ENCODE measurements at regions not wholly inside any gene's neighbourhood (a gene's known extent, or its start where the extent isn't known, plus 50 kb on each side); places are given as distances from the start of the nearest gene placed in this dataset.

- DNase-seq (ENCODE audit: low read depth), result no peak
These were observed 50.8 kb upstream of the KCNJ6 start for GRCh38 chr21:37967036-37967435.

- no peak for DNase-seq (ENCODE audit: low read depth)
These were observed 52.5 kb upstream of the KCNJ6 start for GRCh38 chr21:37968744-37969143.

- DNase-seq (ENCODE audit: low read depth), result no peak
These were observed 54.3 kb upstream of the KCNJ6 start for GRCh38 chr21:37970548-37970947.

- no peak for DNase-seq (ENCODE audit: low read depth)
These were observed 55.2 kb upstream of the KCNJ6 start for GRCh38 chr21:37971390-37971950.

GRCh38 chr21:37974081-37974480 is 57.8 kb upstream of the KCNJ6 start:
- DNase-seq (ENCODE audit: low read depth), result no peak

GRCh38 chr21:37982496-37983318 is 66.5 kb upstream of the KCNJ6 start:
- DNase-seq (ENCODE audit: low read depth), result no peak

GRCh38 chr21:37983336-37984095 is 67.3 kb upstream of the KCNJ6 start:
- no peak for DNase-seq (ENCODE audit: low read depth)

- DNase-seq (ENCODE audit: low read depth), result no peak
These were observed 68.2 kb upstream of the KCNJ6 start for GRCh38 chr21:37984416-37984815.

GRCh38 chr21:37986000-37986399 is 69.7 kb upstream of the KCNJ6 start:
- no peak for DNase-seq (ENCODE audit: low read depth)

- DNase-seq (ENCODE audit: low read depth), result no peak
These were observed 70.6 kb upstream of the KCNJ6 start for GRCh38 chr21:37986751-37987399.

GRCh38 chr21:37987668-37988067 is 71.4 kb upstream of the KCNJ6 start:
- DNase-seq (ENCODE audit: low read depth), result no peak

- DNase-seq (ENCODE audit: low read depth), result no peak
These were observed 76.8 kb upstream of the KCNJ6 start for GRCh38 chr21:37993071-37993470.

- no peak for DNase-seq (ENCODE audit: low read depth)
These were observed 78.0 kb upstream of the KCNJ6 start for GRCh38 chr21:37994211-37994610.

GRCh38 chr21:38012672-38013071 is 96.4 kb upstream of the KCNJ6 start:
- DNase-seq (ENCODE audit: low read depth), result no peak

- DNase-seq (ENCODE audit: low read depth), result no peak
These were observed 97.5 kb upstream of the KCNJ6 start for GRCh38 chr21:38013741-38014140.

- DNase-seq (ENCODE audit: low read depth), result no peak
These were observed 98.0 kb upstream of the KCNJ6 start for GRCh38 chr21:38014298-38014697.

- no peak for DNase-seq (ENCODE audit: low read depth)
These were observed 111.7 kb upstream of the KCNJ6 start for GRCh38 chr21:38027901-38028498.

GRCh38 chr21:38032082-38032801 is 116.0 kb upstream of the KCNJ6 start:
- no peak for DNase-seq (ENCODE audit: low read depth)

- DNase-seq (ENCODE audit: low read depth), result no peak
These were observed 119.8 kb upstream of the KCNJ6 start for GRCh38 chr21:38036016-38036415.

GRCh38 chr21:38037416-38037815 is 121.2 kb upstream of the KCNJ6 start:
- no peak for DNase-seq (ENCODE audit: low read depth)

GRCh38 chr21:38039369-38039768 is 123.1 kb upstream of the KCNJ6 start:
- DNase-seq (ENCODE audit: low read depth), result no peak

- DNase-seq (ENCODE audit: low read depth), result no peak
These were observed 123.6 kb upstream of the KCNJ6 start for GRCh38 chr21:38039841-38040240.

Data from activated T-helper 1 cell treated with Interleukin-2 at 50 U/mL for 16 hours (primary cell).